Thyroid gland (tissue), 4 donors: ENCODE measurements at regions not wholly inside any gene's neighbourhood (a gene's known extent, or its start where the extent isn't known, plus 50 kb on each side); places are given as distances from the start of the nearest gene placed in this dataset.

Experiments
- CTCF ChIP-seq, 6 experiments: fragments of 200-600 bp in 3 of 6; fragments of 450-650 bp in 3 of 6; sonication (generic) in 3 of 6; IDR thresholded peaks; one replicate each; pipeline ENCODE4 v1.5.1; 2016 to 2019; ENCODE audit warnings: antibody characterized with exemption in 6 of 6, mild to moderate bottlenecking in 2 of 6, inconsistent platforms in 1 of 6, moderate library complexity in 1 of 6
- POLR2A ChIP-seq, 2 donors: fragments of 450-650 bp; IDR thresholded peaks; one replicate each; pipeline ENCODE4 v1.6.1; 2017; ENCODE audit warnings: antibody characterized with exemption in 2 of 2, mild to moderate bottlenecking in 2 of 2, moderate library complexity in 1 of 2

- TF ChIP-seq CTCF (IDR thresholded peaks at IDR 0.05) (no peak), POLR2A (IDR thresholded peaks at IDR 0.05) (no peak)
Measured at GRCh38 chr9:17863924-17864323, 285.1 kb downstream of the SH3GL2 start.
